DOHH2 (cell line): ENCODE measurements at regions not wholly inside any gene's neighbourhood (a gene's known extent, or its start where the extent isn't known, plus 50 kb on each side); places are given as distances from the start of the nearest gene placed in this dataset.

ENCODE experiments used
- H3F3A ChIP-seq: fragments of 200-600 bp; sonication (generic), shearing (Covaris generic); 2 replicates; pipeline ENCODE4 v1.6.0; 2016; ENCODE audit warnings: antibody characterized with exemption, mild to moderate bottlenecking; ENCODE audit not compliant: control insufficient read depth, insufficient read depth
- H3K27ac ChIP-seq: fragments of 200-600 bp; sonication (generic); 2 replicates; pipeline ENCODE4 v1.5.1; 2014; ENCODE audit warnings: low read depth, mild to moderate bottlenecking, low read length, moderate library complexity
- H3K27me3 ChIP-seq: fragments of 200-600 bp; sonication (generic); 2 replicates; pipeline ENCODE4 v1.6.1; 2014; ENCODE audit warnings: mild to moderate bottlenecking, low read length, mixed read lengths; ENCODE audit not compliant: control insufficient read depth
- H3K36me3 ChIP-seq: fragments of 200-600 bp; sonication (generic); 2 replicates; pipeline ENCODE4 v1.6.1; 2014; ENCODE audit warnings: mild to moderate bottlenecking, low read length, moderate library complexity, mixed read lengths; ENCODE audit not compliant: control insufficient read depth
- H3K4me1 ChIP-seq: fragments of 200-600 bp; sonication (generic); 2 replicates; pipeline ENCODE4 v1.6.1; 2014; ENCODE audit warnings: mild to moderate bottlenecking, low read length, mixed read lengths; ENCODE audit not compliant: control insufficient read depth
- H3K4me2 ChIP-seq: fragments of 200-600 bp; sonication (generic); 2 replicates; pipeline ENCODE4 v1.6.0; 2014; ENCODE audit warnings: mild to moderate bottlenecking, low read length, moderate library complexity
- H3K4me3 ChIP-seq: fragments of 200-600 bp; sonication (generic); 2 replicates; pipeline ENCODE4 v1.5.1; 2014; ENCODE audit warnings: mild to moderate bottlenecking, low read length, mixed read lengths
- H3K79me2 ChIP-seq: fragments of 200-600 bp; sonication (generic); 2 replicates; pipeline ENCODE4 v1.6.1; 2014; ENCODE audit warnings: mild to moderate bottlenecking, low read length, mixed read lengths; ENCODE audit not compliant: control insufficient read depth
- H3K9me2 ChIP-seq: fragments of 200-600 bp; sonication (generic); replicated peaks from 2 replicates; pipeline ENCODE4 v1.6.1; 2014; ENCODE audit warnings: mild to moderate bottlenecking, low read length, mixed read lengths; ENCODE audit not compliant: control insufficient read depth
- H3K9me3 ChIP-seq: fragments of 200-600 bp; sonication (generic); 2 replicates; pipeline ENCODE4 v1.6.1; 2014; ENCODE audit warnings: antibody characterized with exemption, low read length, mixed read lengths; ENCODE audit not compliant: control insufficient read depth, insufficient read depth
- H4K20me1 ChIP-seq: fragments of 200-600 bp; sonication (generic); 2 replicates; pipeline ENCODE4 v1.6.0; 2014; ENCODE audit warnings: low read depth, mild to moderate bottlenecking, antibody characterized with exemption, low read length, moderate library complexity; ENCODE audit not compliant: control insufficient read depth, insufficient read depth
- EZH2phosphoT487 ChIP-seq: fragments of 200-600 bp; sonication (generic); IDR thresholded peaks from 2 replicates; pipeline ENCODE4 v1.6.1; 2017; ENCODE audit warnings: borderline replicate concordance, mild to moderate bottlenecking, antibody characterized with exemption, low read length, moderate library complexity, mixed read lengths
- TF ChIP-seq, protein P1 (sequence below): fragments of 200-600 bp; sonication (generic); IDR thresholded peaks from one replicate; pipeline ENCODE4 v1.5.1; 2014; ENCODE audit warnings: antibody characterized with exemption, mild to moderate bottlenecking, low read depth, low read length; ENCODE audit not compliant: poor library complexity, severe bottlenecking

DNA sequence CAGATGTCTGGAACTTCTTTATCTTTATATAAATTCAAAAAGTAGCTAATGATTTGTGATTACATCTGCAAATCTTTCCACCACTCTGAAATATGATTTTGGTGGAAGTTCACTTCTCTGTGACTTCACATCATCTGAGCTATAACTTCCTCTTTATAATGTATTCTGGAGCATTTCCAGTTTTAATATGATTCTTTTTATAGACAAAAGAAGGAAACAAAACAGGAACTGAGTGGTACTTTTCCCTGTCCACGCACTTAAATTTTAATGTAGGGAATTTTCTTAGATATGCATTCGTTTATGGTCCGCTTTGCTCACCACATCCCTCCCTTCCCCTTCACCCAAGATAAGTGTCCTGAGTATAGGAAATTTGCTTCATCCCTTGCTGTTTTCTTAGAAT is 333.5 kb downstream of the CHSY3 start:
- TF ChIP-seq, protein P1, sequence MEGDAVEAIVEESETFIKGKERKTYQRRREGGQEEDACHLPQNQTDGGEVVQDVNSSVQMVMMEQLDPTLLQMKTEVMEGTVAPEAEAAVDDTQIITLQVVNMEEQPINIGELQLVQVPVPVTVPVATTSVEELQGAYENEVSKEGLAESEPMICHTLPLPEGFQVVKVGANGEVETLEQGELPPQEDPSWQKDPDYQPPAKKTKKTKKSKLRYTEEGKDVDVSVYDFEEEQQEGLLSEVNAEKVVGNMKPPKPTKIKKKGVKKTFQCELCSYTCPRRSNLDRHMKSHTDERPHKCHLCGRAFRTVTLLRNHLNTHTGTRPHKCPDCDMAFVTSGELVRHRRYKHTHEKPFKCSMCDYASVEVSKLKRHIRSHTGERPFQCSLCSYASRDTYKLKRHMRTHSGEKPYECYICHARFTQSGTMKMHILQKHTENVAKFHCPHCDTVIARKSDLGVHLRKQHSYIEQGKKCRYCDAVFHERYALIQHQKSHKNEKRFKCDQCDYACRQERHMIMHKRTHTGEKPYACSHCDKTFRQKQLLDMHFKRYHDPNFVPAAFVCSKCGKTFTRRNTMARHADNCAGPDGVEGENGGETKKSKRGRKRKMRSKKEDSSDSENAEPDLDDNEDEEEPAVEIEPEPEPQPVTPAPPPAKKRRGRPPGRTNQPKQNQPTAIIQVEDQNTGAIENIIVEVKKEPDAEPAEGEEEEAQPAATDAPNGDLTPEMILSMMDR: no peak
- no peak for TF ChIP-seq EZH2phosphoT487
- Histone ChIP-seq H3F3A (no peaks in the 10 kb centered on the region), H3K4me3 (no peak overlapping the region), H3K4me2 (peak overlapping the region; percentile 9; the same call in 1 of the 2 replicates), H3K9me3 (no peaks in the 10 kb centered on the region), H3K27ac (no peak overlapping the region), H3K27me3 (no peaks in the 10 kb centered on the region), H3K79me2 (no peaks in the 10 kb centered on the region), H3K36me3 (no peaks in the 10 kb centered on the region), H4K20me1 (no peaks in the 10 kb centered on the region), H3K4me1 (peaks cover 11% of the 10 kb centered on the region), H3K9me2 (no peaks in the 10 kb centered on the region)
